ENCODE measurements at regions not wholly inside any gene's neighbourhood (a gene's known extent, or its start where the extent isn't known, plus 50 kb on each side); places are given as distances from the start of the nearest gene placed in this dataset.
A peak's percentile ranks its signal among the peaks of the same experiment; 100 is the strongest.
"Not testable (repeated sequence)": the region's sequence is repeated elsewhere in the genome, so short reads cannot be mapped to it uniquely, and the experiment has no call there.

- DNase-seq: no peak
These were observed 318.8 kb downstream of the SPRY2 start for GRCh38 chr13:80022146-80022545.

GRCh38 chr13:80012251-80012650 is 328.7 kb downstream of the SPRY2 start:
- DNase-seq: no peak

DNA sequence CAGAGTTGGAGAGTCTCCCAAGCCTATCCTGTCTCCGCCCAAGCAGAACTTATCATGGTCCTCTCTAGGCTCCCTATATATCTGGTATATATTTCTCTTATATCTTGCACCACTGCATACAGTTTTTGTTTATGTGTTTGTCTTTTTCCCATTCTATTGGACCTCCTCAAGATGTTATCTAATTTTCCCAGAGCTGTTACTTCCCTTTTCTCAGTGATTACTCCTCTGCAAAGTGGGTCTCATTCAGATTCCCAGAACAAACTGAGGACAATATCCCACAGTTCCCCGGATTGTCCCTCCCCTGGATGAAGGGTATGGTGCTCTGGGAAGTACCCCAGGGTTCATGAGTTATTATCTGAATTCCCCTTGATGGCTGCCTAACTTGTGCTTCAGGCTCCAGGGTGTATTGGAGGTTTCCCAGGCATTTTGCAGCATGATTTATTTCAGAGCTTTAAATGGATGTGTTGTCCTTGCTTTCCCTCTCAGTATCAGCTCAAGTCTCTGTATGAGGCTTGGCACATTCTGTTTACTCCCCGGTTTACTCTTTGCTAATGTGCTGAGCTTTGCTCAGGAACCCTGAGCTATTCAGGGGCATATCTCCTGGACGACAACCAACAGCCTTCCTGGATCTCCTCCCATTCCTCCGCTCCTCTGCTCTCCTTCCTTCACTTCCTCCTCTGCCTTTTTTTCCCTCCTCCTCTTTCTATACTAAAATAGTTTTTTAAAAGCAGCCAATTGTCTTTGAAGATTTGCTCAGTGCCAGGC is 329.3 kb downstream of the SPRY2 start:
- no peak for DNase-seq

- no peak for DNase-seq
These were observed 330.1 kb downstream of the SPRY2 start for GRCh38 chr13:80010846-80011245.

GRCh38 chr13:80010286-80010831 is 330.6 kb downstream of the SPRY2 start:
- DNase-seq: no peak

DNA sequence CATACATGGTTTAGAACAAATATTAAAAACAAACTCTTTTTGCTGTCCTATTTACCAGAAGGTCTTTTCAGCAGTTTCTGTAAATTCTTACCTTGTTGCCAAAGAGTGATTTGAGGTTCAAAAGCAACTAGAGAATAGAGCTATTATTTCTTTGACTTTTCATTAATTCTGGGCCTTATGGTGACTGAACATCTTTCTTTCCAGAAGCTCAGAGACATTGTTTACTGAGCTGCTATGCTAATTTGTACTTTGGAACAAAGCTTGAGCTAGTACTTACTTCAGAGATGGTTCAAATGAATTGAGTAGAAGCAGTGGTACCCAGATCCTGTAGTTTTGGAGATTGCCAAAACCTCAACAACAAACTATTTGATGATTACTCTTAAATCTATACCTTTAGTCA is 331.2 kb downstream of the SPRY2 start:
- no peak for DNase-seq

GRCh38 chr13:80006940-80007339 is 334.0 kb downstream of the SPRY2 start:
- DNase-seq: no peak

- no peak for DNase-seq
These were observed 339.4 kb downstream of the SPRY2 start for GRCh38 chr13:80001510-80001842.

GRCh38 chr13:80000684-80001509 is 340.0 kb downstream of the SPRY2 start:
- DNase-seq: no peak

DNA sequence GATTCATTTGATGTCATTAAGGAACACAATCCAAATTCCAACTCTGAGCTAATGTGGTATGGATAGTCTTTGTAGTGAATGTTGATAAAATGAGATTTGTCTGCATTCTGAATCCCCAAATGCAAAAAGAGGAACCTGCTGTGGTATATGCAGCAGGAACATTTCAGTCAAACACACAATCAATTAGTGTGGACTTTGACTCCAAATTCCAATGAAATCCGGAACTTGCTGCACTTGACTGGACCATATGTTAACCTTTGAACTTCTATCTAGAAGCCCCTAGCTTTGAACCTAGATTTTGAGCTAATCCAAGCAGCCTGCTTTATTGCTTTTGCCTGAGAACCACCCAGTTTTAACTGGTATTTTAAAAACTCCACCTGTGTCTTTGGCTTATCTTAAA is 341.3 kb downstream of the SPRY2 start:
- no peak for DNase-seq

- DNase-seq: no peak
These were observed 342.5 kb downstream of the SPRY2 start for GRCh38 chr13:79998381-79998880.

- no peak for DNase-seq
These were observed 343.7 kb downstream of the SPRY2 start for GRCh38 chr13:79997244-79997643.

- no peak for DNase-seq
These were observed 345.6 kb downstream of the SPRY2 start for GRCh38 chr13:79995334-79995733.

GRCh38 chr13:79992111-79992510 is 348.8 kb downstream of the SPRY2 start:
- no peak for DNase-seq

- no peak for DNase-seq
These were observed 350.9 kb downstream of the SPRY2 start for GRCh38 chr13:79990048-79990447.

GRCh38 chr13:79989217-79989661 is 351.7 kb downstream of the SPRY2 start:
- no peak for DNase-seq

DNA sequence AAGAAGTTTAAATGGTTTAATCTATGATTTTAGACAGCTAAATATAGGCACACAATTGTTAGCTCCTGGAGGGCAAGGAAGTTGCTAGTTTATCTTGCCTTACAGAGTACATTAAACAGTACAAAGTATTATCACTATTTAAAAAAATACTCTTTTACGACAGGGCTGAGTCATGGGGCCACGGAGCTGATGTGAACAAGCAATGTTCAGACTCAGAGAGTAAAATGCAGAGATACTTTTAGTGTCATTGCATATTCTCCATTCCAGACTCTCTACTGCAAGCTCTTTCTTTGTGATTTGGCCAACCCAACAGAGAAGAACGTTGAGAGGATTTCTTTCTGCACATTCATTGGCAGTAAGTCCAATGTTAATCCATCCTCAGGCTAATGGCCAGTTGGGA is 352.4 kb downstream of the SPRY2 start:
- DNase-seq: no peak

- DNase-seq: no peak
These were observed 353.2 kb downstream of the SPRY2 start for GRCh38 chr13:79987761-79988160.

DNA sequence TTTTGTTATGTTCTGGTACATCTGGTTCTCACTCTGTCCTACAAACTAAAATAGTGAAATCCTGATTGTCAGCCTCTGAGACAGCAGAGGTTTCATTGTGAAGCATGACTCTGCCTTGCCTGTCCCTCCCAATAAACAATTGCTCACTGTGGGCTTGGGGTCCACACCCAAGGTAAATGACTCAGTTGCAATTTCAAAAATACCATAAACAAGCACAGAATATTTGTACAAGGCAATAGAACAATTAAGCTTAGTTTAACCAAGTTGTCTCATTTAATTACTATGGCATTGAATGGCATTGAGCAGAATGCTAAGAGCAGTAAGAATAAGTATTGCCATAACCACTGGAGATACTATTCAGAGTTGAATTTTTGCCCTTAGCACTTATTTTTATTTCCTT is 353.6 kb downstream of the SPRY2 start:
- DNase-seq: no peak

GRCh38 chr13:79986890-79987289 is 354.0 kb downstream of the SPRY2 start:
- no peak for DNase-seq

DNA sequence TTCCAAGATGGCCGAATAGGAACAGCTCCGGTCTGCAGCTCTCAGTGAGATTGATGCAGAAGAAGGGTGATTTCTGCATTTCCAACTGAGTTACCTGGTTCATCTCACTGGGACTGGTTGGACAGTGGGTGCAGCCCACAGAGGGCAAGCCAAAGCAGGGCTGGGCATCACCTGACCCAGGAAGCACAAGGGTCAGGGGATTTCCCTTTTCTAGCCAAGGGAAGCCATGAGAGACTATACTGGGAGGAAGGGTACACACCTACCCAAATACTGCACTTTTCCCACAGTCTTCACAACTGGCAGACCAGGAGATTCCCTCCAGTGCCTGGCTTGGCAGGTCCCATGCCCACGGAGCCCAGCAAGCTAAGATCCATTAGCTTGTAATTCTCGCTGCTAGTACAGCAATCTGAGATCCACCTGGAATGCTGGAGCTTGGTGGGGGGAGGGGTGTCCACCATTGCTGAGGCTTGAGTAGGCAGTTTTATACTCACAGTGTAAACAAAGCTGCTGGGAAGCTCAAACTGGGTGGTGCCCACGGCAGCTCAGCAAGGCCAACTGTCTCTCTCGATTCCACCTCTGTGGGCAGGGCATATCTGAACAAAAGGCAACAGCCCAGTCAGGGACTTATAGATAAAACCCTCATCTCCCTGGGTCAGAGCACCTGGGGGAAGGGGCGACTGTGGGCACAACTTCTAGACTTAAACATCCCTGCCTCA is 365.8 kb downstream of the SPRY2 start:
- not testable (repeated sequence) for DNase-seq

DNA sequence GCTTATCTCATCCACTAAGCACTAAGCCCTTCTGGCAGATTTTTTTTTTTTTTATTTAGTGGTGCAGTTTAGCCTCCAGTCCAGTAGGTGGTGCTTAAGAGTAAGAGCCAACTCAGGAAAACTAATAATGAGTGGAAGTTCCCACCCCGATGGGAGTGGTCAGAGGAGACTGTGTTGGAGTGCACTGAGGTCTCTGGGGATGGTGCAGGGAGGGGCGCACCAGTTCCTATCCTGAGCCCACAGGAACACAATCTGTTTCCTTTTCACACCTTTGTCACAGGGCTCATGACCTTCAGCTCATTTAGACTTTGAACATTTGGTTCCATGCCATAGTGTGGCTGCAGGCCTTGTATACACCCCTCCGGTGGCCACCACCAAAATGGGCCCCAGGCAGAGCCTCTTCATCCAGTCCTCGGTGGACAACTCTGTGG is 367.4 kb downstream of the SPRY2 start:
- DNase-seq: peak; percentile 55

DNA sequence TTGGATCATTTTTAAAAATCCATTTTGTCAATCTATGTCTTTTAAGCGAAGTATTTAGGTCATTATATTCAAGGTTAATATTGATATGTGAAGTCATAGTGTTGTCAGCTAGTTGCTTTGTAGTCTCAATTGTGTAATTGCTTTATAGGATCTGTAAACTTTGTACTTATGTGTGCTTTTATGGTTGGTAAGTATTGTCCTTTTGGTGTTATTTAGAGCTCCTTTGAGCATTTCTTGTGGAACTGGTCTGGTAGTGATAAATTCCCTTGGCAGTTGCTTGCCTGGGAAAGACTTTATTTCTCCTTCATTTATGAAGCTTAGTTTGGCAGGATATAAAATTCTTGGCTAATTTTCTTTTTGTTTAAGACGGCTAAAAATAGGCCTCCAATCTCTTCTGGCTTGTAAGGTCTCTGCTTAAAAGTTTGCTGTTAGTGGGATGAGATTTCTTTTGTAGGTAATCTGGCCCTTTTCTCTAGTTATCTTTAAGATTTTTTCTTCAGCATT is 368.8 kb downstream of the SPRY2 start:
- DNase-seq: no peak
